Panc1 (cell line): ENCODE measurements at regions not wholly inside any gene's neighbourhood (a gene's known extent, or its start where the extent isn't known, plus 50 kb on each side); places are given as distances from the start of the nearest gene placed in this dataset.

ENCODE experiments used
- ATAC-seq: fragments of 200-7000 bp; cut with Tn5 transposase; 2 replicates; pipeline ENCODE4 v1.9.1; 2020; ENCODE audit warnings: mild to moderate bottlenecking, moderate library complexity
- BruUV-seq: library from RNA; stranded (reverse); fragments of 400-500 nt; replicated peaks from 2 replicates; lab custom pipeline; 2021; lab: Mats Ljungman, UMichigan
- CTCF ChIA-PET: fragments of 300-600 bp; sonication (Branson Sonifier 250); formaldehyde crosslinking; loops from one replicate; lab custom pipeline; 2022; ENCODE audit warnings: antibody characterized with exemption; lab: Charles Lee
- POLR2A ChIA-PET: fragments of 300-600 bp; sonication (Branson Sonifier 250); formaldehyde crosslinking; loops from one replicate; lab custom pipeline; 2022; ENCODE audit warnings: antibody characterized with exemption; lab: Charles Lee
- DNase-seq: peaks from one replicate; pipeline ENCODE4 v3.0.0-alpha.2; 2010; ENCODE audit warnings: low read depth, low spot score
- H3K27ac ChIP-seq: 2 replicates; pipeline ENCODE4 v1.5.1; 2011; ENCODE audit warnings: mild to moderate bottlenecking, low read length, inconsistent platforms
- H3K27me3 ChIP-seq: fragments of 200-500 bp; sonication (Bioruptor generic); 2 replicates; pipeline ENCODE4 v1.6.0; 2014; ENCODE audit warnings: low read length, inconsistent platforms; ENCODE audit not compliant: control insufficient read depth, insufficient read depth
- H3K36me3 ChIP-seq: fragments of 200-500 bp; sonication (Bioruptor generic); 2 replicates; pipeline ENCODE4 v1.5.1; 2014; ENCODE audit warnings: inconsistent platforms, mild to moderate bottlenecking, low read length, moderate library complexity; ENCODE audit not compliant: control insufficient read depth, insufficient read depth
- H3K4me1 ChIP-seq: 2 replicates; pipeline ENCODE4 v1.5.1; 2011; ENCODE audit warnings: inconsistent platforms, mild to moderate bottlenecking, low read length, moderate library complexity; ENCODE audit not compliant: control insufficient read depth, insufficient read depth
- H3K4me3 ChIP-seq, 2 experiments: 2 replicates each; pipeline ENCODE4 v1.5.1; 2011 to 2012; ENCODE audit warnings: low read depth in 2 of 2, low read length in 2 of 2, mild to moderate bottlenecking in 2 of 2, inconsistent platforms in 1 of 2, moderate library complexity in 1 of 2
- H3K9me3 ChIP-seq: fragments of 200-500 bp; sonication (Bioruptor generic); 2 replicates; pipeline ENCODE4 v1.5.1; 2014; ENCODE audit warnings: low read depth, mild to moderate bottlenecking, inconsistent platforms, low read length, moderate library complexity; ENCODE audit not compliant: control insufficient read depth, insufficient read depth
- POLR2AphosphoS5 ChIP-seq: IDR thresholded peaks from 2 replicates; pipeline ENCODE4 v1.6.1; 2012; ENCODE audit warnings: mild to moderate bottlenecking, low read depth, low read length, moderate library complexity
- REST ChIP-seq, 2 experiments: IDR thresholded peaks; 2 replicates each; pipeline ENCODE4 v1.6.1; 2011 to 2012; ENCODE audit warnings: low read depth in 2 of 2, control low read depth in 1 of 2, low read length in 1 of 2, mild to moderate bottlenecking in 1 of 2, moderate library complexity in 1 of 2; ENCODE audit not compliant: insufficient read depth in 1 of 2
- SIN3A ChIP-seq: IDR thresholded peaks from 2 replicates; pipeline ENCODE4 v1.6.1; 2012; ENCODE audit warnings: low read depth, mild to moderate bottlenecking, low read length, moderate library complexity, borderline replicate concordance; ENCODE audit not compliant: insufficient read depth
- TCF7L2 ChIP-seq: IDR thresholded peaks from 2 replicates; pipeline ENCODE4 v1.6.1; 2011; ENCODE audit warnings: mild to moderate bottlenecking, low read depth, low read length, inconsistent platforms
- in situ Hi-C: cut with HindIII; loops from 2 replicates; pipeline ENCODE4 v1.10.0; 2016; ENCODE audit warnings: low sequenced_read_pairs, low pct_unique_long_range_greater_than_20kb
- intact Hi-C: fragments of 100-400 bp; cut with micrococcal nuclease; formaldehyde crosslinking; loops from one replicate; pipeline ENCODE4 v1.10.0; 2022; ENCODE audit not compliant: unreplicated experiment
- TF ChIP-seq, protein P1 (sequence below): fragments of 450-650 bp; IDR thresholded peaks from 2 replicates; pipeline ENCODE4 v1.5.1; 2017; ENCODE audit warnings: mild to moderate bottlenecking

- TF ChIP-seq SIN3A (no peak), POLR2AphosphoS5 (no peak), REST (IDR thresholded peaks at IDR 0.05; ENCODE audit: insufficient read depth in 1 of 2, low read depth in 2 of 2, low read length in 1 of 2) (no peak), TCF7L2 (no peak)
- TF ChIP-seq, protein P1, sequence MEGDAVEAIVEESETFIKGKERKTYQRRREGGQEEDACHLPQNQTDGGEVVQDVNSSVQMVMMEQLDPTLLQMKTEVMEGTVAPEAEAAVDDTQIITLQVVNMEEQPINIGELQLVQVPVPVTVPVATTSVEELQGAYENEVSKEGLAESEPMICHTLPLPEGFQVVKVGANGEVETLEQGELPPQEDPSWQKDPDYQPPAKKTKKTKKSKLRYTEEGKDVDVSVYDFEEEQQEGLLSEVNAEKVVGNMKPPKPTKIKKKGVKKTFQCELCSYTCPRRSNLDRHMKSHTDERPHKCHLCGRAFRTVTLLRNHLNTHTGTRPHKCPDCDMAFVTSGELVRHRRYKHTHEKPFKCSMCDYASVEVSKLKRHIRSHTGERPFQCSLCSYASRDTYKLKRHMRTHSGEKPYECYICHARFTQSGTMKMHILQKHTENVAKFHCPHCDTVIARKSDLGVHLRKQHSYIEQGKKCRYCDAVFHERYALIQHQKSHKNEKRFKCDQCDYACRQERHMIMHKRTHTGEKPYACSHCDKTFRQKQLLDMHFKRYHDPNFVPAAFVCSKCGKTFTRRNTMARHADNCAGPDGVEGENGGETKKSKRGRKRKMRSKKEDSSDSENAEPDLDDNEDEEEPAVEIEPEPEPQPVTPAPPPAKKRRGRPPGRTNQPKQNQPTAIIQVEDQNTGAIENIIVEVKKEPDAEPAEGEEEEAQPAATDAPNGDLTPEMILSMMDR, result no peak
- CTCF ChIA-PET, result no interaction called here
- ATAC-seq (no peak), DNase-seq (no peak)
- Histone ChIP-seq H3K4me3 (no peak overlapping the region), H3K4me1 (no peaks in the 10 kb centered on the region), H3K9me3 (no peaks in the 10 kb centered on the region), H3K36me3 (no peaks in the 10 kb centered on the region), H3K27me3 (no peaks in the 10 kb centered on the region), H3K27ac (no peak overlapping the region)
- in situ Hi-C loops (no loop called here), intact Hi-C loops (loop anchor here (5.0 kb wide), 1 partner anchor 544 kb away; no protein-coding TSS in a partner anchor)
- POLR2A ChIA-PET, result no interaction called here
- no TSS peak for BruUV-seq
Observed at GRCh38 chr4:156521631-156522030, 450.0 kb downstream of the PDGFC start.

DNA sequence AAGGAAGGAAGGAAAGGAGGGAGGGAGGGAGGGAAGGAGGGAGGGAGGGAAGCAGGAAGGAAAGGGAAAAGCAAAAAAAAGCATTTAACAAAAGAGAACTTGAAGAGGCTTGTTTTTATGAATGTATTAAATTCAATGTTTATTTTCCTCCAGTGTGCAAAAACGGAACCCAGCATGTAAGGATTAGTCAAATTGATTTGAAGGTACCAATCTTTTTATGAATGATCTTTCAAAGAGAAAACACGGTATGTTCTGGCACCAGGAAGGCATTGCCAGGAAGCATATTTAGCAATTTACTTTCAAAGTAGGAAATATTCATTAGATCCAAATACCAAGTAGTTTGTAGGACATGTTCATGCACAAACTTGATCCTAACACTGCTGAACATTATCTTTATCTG is 453.6 kb downstream of the PDGFC start:
- DNase-seq (no peak), ATAC-seq (no peak)
- H3K27me3 ChIP-seq, result no peaks in the 10 kb centered on the region
- BruUV-seq, result no TSS peak
- no peak overlapping the region for H3K4me3 ChIP-seq
- in situ Hi-C loops (no loop called here), intact Hi-C loops (no loop called here)
- ChIA-PET POLR2A (no interaction called here), CTCF (no interaction called here)
- no peak overlapping the region for H3K27ac ChIP-seq
- no peaks in the 10 kb centered on the region for H3K36me3 ChIP-seq
- TF ChIP-seq TCF7L2, result no peak
- no peaks in the 10 kb centered on the region for H3K9me3 ChIP-seq
- no peaks in the 10 kb centered on the region for H3K4me1 ChIP-seq

DNA sequence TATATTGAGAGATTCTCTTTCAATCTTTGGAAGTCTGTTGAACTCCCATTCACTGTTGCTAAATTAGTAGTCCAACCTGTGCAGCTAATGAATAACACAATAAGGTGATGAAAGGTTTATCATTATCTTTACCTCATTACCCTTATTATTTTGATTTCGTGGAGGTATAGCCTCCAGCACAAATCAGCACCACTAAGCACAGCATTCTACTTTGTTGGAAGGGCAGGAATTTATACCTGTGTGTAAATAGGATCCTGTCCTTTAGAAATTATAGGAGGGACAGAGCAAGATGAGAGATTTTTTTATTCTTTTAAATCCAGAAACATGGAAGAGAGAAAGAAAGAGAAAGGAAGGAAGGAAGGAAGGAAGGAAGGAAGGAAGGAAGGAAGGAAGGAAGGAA is 454.1 kb downstream of the PDGFC start:
- no peaks in the 10 kb centered on the region for H3K4me1 ChIP-seq
- ATAC-seq (no peak), DNase-seq (no peak)
- H3K9me3 ChIP-seq, result no peaks in the 10 kb centered on the region
- H3K27me3 ChIP-seq, result no peaks in the 10 kb centered on the region
- no TSS peak for BruUV-seq
- POLR2A ChIA-PET, result no interaction called here
- TF ChIP-seq REST (IDR thresholded peaks at IDR 0.05; ENCODE audit: insufficient read depth in 1 of 2, low read depth in 2 of 2, low read length in 1 of 2), result no peak
- TF ChIP-seq POLR2AphosphoS5, result no peak
- no peak for TF ChIP-seq TCF7L2
- TF ChIP-seq, protein P1, result no peak
- no peak for TF ChIP-seq SIN3A
- in situ Hi-C loops (no loop called here), intact Hi-C loops (no loop called here)
- no peak overlapping the region for H3K4me3 ChIP-seq
- CTCF ChIA-PET, result no interaction called here
- H3K36me3 ChIP-seq, result no peaks in the 10 kb centered on the region
- no peak overlapping the region for H3K27ac ChIP-seq
